GM18861 (cell line): ENCODE measurements at regions not wholly inside any gene's neighbourhood (a gene's known extent, or its start where the extent isn't known, plus 50 kb on each side); places are given as distances from the start of the nearest gene placed in this dataset.

Experiments used
- ATAC-seq: cut with Tn5 transposase; IDR thresholded peaks from one replicate; pipeline ENCODE4 v1.9.1; 2021; ENCODE audit not compliant: unreplicated experiment

DNA sequence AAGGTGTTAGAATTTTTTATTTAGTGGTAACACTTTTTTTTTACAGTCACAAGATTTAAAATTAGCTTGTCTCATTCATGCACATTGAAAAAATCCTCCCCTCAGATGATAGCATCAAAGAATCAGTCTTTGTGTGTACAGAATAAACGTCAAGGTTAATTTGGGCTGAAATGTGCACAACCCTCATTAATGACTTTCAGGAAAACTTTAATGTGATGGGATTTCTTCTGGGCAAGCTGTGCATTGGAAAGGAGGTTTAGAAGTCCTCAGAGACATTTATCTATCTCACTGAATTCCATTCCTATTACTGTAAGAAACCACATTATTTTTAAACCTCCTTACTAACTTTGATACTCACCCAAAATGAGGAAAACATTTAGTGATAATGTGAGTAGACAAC lies 88.2 kb upstream of the TECRL start:
- ATAC-seq: no peak

DNA sequence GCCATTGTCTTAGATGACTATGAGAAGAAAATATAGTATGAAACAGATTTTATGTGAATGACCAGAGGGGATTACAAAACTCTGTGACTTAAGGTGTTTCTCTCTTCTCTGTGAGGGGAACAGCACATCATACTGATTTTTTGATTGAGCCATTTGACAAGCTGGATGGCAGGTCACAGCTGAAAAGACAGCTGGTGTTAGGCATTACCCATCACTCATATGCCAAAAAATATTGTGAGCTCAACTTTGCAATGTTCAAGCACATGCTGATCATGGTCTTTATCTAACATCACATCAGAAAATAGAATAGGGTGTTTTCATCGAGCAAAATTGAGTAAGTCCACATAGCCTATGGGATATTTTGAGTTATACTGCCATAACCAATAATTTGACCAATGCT lies 86.7 kb upstream of the TECRL start:
- ATAC-seq: no peak

DNA sequence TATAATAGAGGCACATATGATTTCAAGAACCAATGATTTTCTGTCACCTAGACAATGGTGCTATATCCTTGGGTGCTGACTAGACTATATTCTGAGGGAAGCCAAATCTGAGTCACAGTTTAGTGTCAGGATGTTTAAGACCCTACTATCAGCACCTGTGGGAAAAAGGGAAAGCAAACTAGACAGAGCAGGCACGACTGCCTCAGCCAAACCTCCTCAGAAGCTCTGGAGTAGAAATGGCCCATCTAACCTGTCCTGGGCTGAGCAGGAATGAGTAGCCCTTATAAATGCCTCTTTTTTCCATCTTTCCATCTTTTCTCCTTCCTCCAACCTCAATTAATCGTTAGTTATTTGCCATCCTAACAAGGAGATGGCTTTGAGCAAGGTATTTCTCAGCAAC lies 80.4 kb upstream of the TECRL start:
- no peak for ATAC-seq

DNA sequence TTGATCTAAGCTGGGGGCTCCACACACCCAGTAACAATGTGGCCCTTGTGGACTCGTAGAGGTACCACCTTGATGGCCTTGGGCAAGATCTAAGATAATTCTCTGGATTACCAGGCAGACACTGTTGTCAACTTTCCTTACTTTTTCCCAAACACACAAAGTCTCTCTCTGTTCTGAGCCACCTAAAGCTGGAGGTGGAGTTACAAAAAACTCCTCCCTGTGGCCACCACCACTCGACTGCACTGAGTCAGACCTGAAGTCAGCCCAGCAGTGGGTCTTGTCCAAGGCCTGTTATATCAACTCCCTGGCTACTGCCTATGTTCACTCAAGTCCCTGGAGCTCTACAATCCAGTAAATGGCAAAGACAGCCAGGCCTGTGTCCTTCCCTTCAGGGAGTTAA lies 70.1 kb upstream of the TECRL start:
- ATAC-seq: no peak

DNA sequence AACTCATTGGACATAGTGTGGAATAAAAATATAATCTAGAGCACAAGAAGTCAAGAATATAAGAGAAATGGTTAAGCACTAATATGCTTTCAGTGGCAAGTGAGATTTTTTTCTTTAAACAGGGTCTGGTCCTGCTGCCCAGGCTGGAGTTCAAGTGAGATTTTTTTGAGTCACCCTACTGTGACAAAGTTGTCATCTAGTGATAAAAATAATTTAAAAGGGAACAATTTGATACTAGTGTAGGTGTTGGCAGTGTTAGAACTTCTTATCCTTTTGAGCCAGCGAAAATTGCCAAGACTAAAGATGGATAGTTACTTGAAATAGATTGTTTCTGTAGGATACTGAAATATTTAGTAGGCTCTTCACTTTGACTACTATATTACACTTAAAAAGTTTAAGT lies 67.9 kb upstream of the TECRL start:
- no peak for ATAC-seq

DNA sequence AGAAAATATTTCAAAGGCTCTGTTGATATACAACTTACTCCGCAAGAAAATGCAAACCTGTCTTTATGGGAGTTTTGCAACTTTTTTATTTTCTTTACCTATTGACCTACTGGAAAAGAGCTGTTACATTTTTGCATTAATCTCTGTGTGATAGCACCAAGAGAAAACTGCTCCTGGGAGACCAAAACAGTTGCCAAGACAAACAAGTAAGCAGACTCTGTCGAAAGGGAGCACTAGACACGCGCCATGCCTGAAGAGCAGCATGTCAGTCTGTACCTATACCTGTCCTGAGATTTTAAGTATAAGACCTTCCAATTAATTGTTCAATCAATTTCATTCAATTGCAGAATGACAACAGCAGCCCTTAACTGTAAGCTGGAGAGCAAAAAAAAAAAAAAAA lies 56.0 kb upstream of the TECRL start:
- ATAC-seq: no peak

DNA sequence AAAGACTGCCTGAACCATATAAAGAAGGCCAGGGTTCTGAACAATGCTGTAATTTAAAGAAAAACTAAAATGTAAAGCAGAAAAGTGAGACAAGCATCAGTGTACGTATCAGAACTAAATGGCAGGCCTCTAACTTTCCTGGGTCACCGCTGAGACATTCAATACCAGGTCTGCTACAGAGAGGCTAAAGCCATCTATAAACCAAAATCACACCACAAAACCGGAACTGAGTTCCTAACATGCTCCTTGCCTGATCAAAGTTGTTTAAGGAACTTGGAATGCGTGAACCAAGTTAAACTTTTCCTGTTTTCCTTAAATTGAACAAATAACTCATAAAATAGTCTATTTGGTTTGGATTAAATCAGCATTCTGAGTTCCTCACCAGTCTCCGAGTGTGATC lies 55.3 kb upstream of the TECRL start:
- ATAC-seq: no peak
